SU-DHL-6 (cell line): ENCODE measurements at regions not wholly inside any gene's neighbourhood (a gene's known extent, or its start where the extent isn't known, plus 50 kb on each side); places are given as distances from the start of the nearest gene placed in this dataset.
"Not testable (repeated sequence)": the region's sequence is repeated elsewhere in the genome, so short reads cannot be mapped to it uniquely, and the experiment has no call there.

Experiments used
- H2AFZ ChIP-seq: fragments of 200-600 bp; sonication (generic); 2 replicates; pipeline ENCODE4 v1.6.1; 2014; ENCODE audit warnings: low read depth, mild to moderate bottlenecking, moderate library complexity, mixed read lengths, antibody characterized with exemption, low read length; ENCODE audit not compliant: severe bottlenecking
- H3F3A ChIP-seq: fragments of 200-600 bp; shearing (Covaris generic); 2 replicates; pipeline ENCODE4 v1.6.0; 2016; ENCODE audit warnings: antibody characterized with exemption, mild to moderate bottlenecking; ENCODE audit not compliant: insufficient read depth
- H3K27ac ChIP-seq: fragments of 200-600 bp; sonication (generic); 2 replicates; pipeline ENCODE4 v1.5.1; 2016; ENCODE audit warnings: low read depth, mild to moderate bottlenecking, low read length, moderate library complexity, mixed read lengths
- H3K27me3 ChIP-seq: fragments of 200-600 bp; sonication (generic), shearing (Covaris generic); 2 replicates; pipeline ENCODE4 v1.6.0; 2014; ENCODE audit warnings: mild to moderate bottlenecking, low read length
- H3K36me3 ChIP-seq: fragments of 200-600 bp; sonication (generic); 2 replicates; pipeline ENCODE4 v1.6.1; 2014; ENCODE audit warnings: mild to moderate bottlenecking, low read length, mixed read lengths
- H3K4me2 ChIP-seq: fragments of 300-600, 200-600 bp; shearing (Covaris generic), sonication (generic); 2 replicates; pipeline ENCODE4 v1.6.0; 2014; ENCODE audit warnings: low read length, low read depth, mild to moderate bottlenecking; ENCODE audit not compliant: poor library complexity, severe bottlenecking
- H3K4me3 ChIP-seq: fragments of 200-600 bp; sonication (generic); 2 replicates; pipeline ENCODE4 v1.5.1; 2014; ENCODE audit warnings: antibody characterized with exemption, low read length, mild to moderate bottlenecking, mixed read lengths; ENCODE audit not compliant: insufficient read depth, poor library complexity, severe bottlenecking
- H3K79me2 ChIP-seq: fragments of 200-600 bp; sonication (generic); 2 replicates; pipeline ENCODE4 v1.6.1; 2014; ENCODE audit warnings: mild to moderate bottlenecking, low read length, moderate library complexity; ENCODE audit not compliant: insufficient read depth
- H3K9ac ChIP-seq: fragments of 200-600 bp; sonication (generic); 2 replicates; pipeline ENCODE4 v1.7.0; 2014; ENCODE audit warnings: mild to moderate bottlenecking, low read length
- H3K9me2 ChIP-seq: fragments of 200-600 bp; sonication (generic); replicated peaks from 2 replicates; pipeline ENCODE4 v1.6.1; 2014; ENCODE audit warnings: low read length; ENCODE audit not compliant: insufficient read depth
- H3K9me3 ChIP-seq: fragments of 200-600 bp; sonication (generic); 2 replicates; pipeline ENCODE4 v1.6.1; 2014; ENCODE audit warnings: low read length, mixed read lengths; ENCODE audit not compliant: insufficient read depth
- H4K20me1 ChIP-seq: fragments of 200-600 bp; sonication (generic); 2 replicates; pipeline ENCODE4 v1.6.1; 2014; ENCODE audit warnings: low read depth, mild to moderate bottlenecking, antibody characterized with exemption, low read length, moderate library complexity, mixed read lengths
- CTCF ChIP-seq: fragments of 200-600 bp; sonication (generic); IDR thresholded peaks from one replicate; pipeline ENCODE4 v1.5.1; 2017; ENCODE audit warnings: antibody characterized with exemption, mild to moderate bottlenecking, low read length, moderate library complexity; ENCODE audit not compliant: insufficient read depth, poor library complexity, severe bottlenecking
- EZH2phosphoT487 ChIP-seq: fragments of 200-600 bp; sonication (generic), shearing (Covaris generic); conservative IDR thresholded peaks from 2 replicates; pipeline ENCODE4 v1.6.1; 2018; ENCODE audit warnings: mild to moderate bottlenecking, antibody characterized with exemption, low read length, moderate library complexity, mixed read lengths

DNA sequence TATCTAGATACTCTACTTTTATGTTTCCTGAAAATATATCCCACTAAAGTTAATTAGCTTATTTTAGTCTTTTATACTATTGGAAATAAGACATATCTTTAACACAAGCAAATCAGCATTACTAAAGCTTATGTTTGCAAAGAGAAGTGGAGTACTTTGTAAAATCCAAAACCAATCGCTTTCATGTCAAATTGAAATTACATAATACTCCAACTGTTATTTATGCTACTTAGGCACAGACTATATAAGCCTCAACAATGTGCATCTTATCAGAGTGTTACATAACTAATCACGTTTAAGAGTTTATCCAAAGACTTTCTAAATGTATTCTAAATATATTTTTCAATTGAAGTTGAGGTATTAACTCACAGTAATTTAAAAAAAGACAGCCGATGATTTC is 200.0 kb downstream of the PCDH20 start:
- TF ChIP-seq EZH2phosphoT487 (no peak), CTCF (no peak)
- no peaks in the 10 kb centered on the region for H3K9me2 ChIP-seq
- H3K9ac ChIP-seq = no peak overlapping the region
- no peaks in the 10 kb centered on the region for H3K79me2 ChIP-seq
- no peak overlapping the region for H2AFZ ChIP-seq
- H4K20me1 ChIP-seq = no peaks in the 10 kb centered on the region
- H3K4me3 ChIP-seq = no peak overlapping the region
- H3K27ac ChIP-seq = no peak overlapping the region
- no peaks in the 10 kb centered on the region for H3K9me3 ChIP-seq
- no peaks in the 10 kb centered on the region for H3K27me3 ChIP-seq
- no peaks in the 10 kb centered on the region for H3F3A ChIP-seq
- no peak overlapping the region for H3K4me2 ChIP-seq
- H3K36me3 ChIP-seq = no peaks in the 10 kb centered on the region

- H4K20me1 ChIP-seq = no peaks in the 10 kb centered on the region
- H3K27ac ChIP-seq = no peak overlapping the region
- H3K9me2 ChIP-seq = no peaks in the 10 kb centered on the region
- H3K4me3 ChIP-seq = no peak overlapping the region
- H2AFZ ChIP-seq = no peak overlapping the region
- no peaks in the 10 kb centered on the region for H3K27me3 ChIP-seq
- no peak for TF ChIP-seq EZH2phosphoT487
- TF ChIP-seq CTCF = no peak
- no peaks in the 10 kb centered on the region for H3F3A ChIP-seq
- H3K9ac ChIP-seq = no peak overlapping the region
- H3K9me3 ChIP-seq = no peaks in the 10 kb centered on the region
- H3K4me2 ChIP-seq = no peak overlapping the region
- H3K36me3 ChIP-seq = no peaks in the 10 kb centered on the region
- H3K79me2 ChIP-seq = no peaks in the 10 kb centered on the region
Measured at GRCh38 chr13:61215116-61215515, 200.5 kb downstream of the PCDH20 start.

DNA sequence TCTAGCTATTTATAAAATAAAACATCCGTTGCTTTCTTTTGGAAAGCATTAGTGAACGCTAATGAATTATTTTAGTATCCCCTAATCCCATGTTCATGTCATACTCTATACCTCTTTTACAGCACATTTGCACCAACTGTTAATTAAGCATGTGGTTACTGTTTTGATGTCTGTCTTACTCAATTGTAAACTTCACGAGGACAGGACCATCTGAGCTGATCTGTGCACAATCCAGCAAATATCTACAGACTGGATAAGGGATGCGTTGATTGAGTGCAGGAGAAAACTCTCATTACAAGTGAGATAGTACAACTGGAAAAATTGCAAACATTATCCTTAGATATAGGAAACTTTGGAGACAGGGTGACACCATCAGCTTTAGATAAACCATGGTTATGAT is 201.1 kb downstream of the PCDH20 start:
- Histone ChIP-seq H3K9me2 (no peaks in the 10 kb centered on the region), H3K9me3 (no peaks in the 10 kb centered on the region), H3K4me2 (no peak overlapping the region), H4K20me1 (no peaks in the 10 kb centered on the region), H3K27ac (no peak overlapping the region), H3K9ac (no peak overlapping the region), H3F3A (no peaks in the 10 kb centered on the region), H3K27me3 (no peaks in the 10 kb centered on the region), H3K36me3 (no peaks in the 10 kb centered on the region), H3K79me2 (no peaks in the 10 kb centered on the region), H3K4me3 (no peak overlapping the region), H2AFZ (no peak overlapping the region)
- TF ChIP-seq EZH2phosphoT487 = no peak
- TF ChIP-seq CTCF = no peak

DNA sequence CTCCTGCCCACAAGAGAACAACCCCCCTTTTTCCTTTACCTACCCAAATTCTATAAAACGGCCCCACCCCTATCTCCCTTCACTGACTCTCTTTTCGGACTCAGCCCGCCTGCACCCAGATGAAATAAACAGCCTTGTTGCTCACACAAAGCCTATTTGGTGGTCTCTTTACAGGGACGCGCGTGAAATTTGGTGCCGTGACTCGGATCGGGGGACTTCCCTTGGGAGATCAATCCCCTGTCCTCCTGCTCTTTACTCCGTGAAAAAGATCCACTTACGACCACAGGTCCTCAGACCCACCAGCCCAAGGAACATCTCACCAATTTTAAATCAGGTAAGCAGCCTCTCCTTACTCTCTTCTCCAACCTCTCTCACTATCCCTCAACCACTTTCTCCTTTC is 209.8 kb downstream of the PCDH20 start:
- H4K20me1 ChIP-seq, H3K4me3 ChIP-seq, H2AFZ ChIP-seq, H3K4me2 ChIP-seq, H3K9me2 ChIP-seq, H3K36me3 ChIP-seq, H3F3A ChIP-seq, H3K27me3 ChIP-seq, H3K9ac ChIP-seq, H3K79me2 ChIP-seq, H3K9me3 ChIP-seq, H3K27ac ChIP-seq: not testable (repeated sequence)
